HFF-Myc (cell line): ENCODE measurements at regions not wholly inside any gene's neighbourhood (a gene's known extent, or its start where the extent isn't known, plus 50 kb on each side); places are given as distances from the start of the nearest gene placed in this dataset.

ENCODE experiments used
- DNase-seq: peaks from one replicate; pipeline ENCODE4 v3.0.0-alpha.2; 2011; ENCODE audit warnings: low read depth; ENCODE audit errors: extremely low read depth
- H3K4me3 ChIP-seq: replicated peaks from 2 replicates; pipeline ENCODE4 v1.5.1; 2011; ENCODE audit warnings: low read depth, mild to moderate bottlenecking, control low read depth, low read length
- CTCF ChIP-seq: IDR thresholded peaks from 2 replicates; pipeline ENCODE4 v1.5.1; 2012; ENCODE audit warnings: mild to moderate bottlenecking, low read depth, low read length, control low read depth; ENCODE audit errors: missing control alignments

GRCh38 chr1:5764464-5764863 is 227.8 kb downstream of the NPHP4 start:
- no peak overlapping the region for H3K4me3 ChIP-seq
- no peak for DNase-seq
- TF ChIP-seq CTCF: no peak

DNA sequence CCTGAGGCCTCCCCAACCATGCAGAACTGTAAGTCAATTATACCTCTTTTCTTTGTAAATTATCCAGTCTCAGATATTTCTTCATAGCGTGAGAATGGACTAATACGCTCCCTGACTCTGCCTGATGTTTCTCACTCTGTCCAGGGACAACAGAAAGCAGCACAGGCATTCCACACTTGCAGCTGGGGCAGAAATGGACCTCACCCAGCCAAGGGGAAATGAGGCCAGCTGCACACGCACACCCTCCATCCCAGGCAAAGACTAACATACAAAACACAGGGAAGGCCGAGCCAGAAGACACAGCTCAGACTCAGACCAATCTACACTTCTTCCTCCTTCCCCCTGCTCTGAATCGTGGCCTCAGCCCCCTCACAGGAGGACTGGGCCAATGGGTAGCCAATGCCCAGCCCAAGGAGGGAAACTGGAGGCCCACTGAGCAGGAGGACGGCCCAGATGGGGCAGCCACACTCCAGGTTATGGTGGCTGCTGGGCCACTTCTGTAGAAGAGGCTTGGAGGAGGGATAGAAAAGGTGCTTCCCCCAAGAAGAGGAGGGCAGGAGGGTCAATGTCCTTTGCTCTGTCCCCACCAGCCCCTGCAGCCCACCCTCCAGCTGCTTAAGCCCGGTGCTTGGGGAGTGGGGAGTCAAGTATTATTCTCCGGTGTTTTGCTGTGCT is 228.4 kb downstream of the NPHP4 start:
- H3K4me3 ChIP-seq: no peak overlapping the region
- TF ChIP-seq CTCF: no peak
- no peak for DNase-seq

GRCh38 chr1:5758859-5759578 is 233.2 kb downstream of the NPHP4 start:
- H3K4me3 ChIP-seq: no peak overlapping the region
- no peak for TF ChIP-seq CTCF
- DNase-seq: no peak

DNA sequence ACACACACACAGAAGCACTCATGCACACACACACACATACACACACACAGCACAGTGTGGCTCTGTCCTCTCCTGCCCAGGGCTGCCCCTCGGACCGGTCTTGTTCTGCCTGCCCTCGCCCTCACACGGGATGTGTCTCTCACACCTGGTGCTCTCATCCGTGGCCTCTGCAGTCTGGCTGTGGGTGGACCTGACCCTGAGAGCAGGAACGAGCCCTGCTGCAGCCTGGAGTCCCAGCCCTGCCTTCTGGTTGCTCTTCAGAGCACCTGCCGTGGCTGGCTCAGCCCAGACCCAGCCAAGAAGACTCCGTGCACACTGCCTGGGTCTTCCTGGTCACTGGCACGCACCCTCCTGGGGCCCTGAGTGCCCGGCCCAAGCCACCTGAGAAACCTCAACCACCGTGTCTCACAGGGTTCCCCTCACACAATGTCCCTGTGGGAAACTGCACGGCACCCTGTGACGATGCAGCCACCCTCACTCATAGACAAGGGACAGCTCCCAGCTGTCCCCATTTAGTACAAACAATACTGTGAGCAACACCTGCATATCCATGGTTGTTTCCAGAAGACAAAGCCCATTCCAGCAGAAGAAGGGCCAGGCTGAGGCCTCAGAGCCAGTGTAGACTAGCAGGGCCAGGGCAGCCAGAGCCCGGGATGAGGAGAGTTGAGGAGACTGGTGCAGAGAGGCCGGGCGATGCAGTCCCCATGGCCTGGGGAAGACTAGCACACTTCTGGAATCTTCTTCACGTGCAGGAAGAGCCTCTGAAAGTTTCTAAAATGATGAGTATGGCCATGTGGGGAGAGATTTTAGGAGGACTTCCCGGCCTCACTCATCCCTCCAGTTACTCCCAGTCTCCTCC is 234.0 kb downstream of the NPHP4 start:
- no peak for DNase-seq
- TF ChIP-seq CTCF: no peak

GRCh38 chr1:5757187-5757805 is 234.9 kb downstream of the NPHP4 start:
- TF ChIP-seq CTCF: no peak
- no peak overlapping the region for H3K4me3 ChIP-seq
- no peak for DNase-seq

More for the DNA sequence above, 234.0 kb downstream of the NPHP4 start:
- H3K4me3 ChIP-seq: no peak overlapping the region

DNA sequence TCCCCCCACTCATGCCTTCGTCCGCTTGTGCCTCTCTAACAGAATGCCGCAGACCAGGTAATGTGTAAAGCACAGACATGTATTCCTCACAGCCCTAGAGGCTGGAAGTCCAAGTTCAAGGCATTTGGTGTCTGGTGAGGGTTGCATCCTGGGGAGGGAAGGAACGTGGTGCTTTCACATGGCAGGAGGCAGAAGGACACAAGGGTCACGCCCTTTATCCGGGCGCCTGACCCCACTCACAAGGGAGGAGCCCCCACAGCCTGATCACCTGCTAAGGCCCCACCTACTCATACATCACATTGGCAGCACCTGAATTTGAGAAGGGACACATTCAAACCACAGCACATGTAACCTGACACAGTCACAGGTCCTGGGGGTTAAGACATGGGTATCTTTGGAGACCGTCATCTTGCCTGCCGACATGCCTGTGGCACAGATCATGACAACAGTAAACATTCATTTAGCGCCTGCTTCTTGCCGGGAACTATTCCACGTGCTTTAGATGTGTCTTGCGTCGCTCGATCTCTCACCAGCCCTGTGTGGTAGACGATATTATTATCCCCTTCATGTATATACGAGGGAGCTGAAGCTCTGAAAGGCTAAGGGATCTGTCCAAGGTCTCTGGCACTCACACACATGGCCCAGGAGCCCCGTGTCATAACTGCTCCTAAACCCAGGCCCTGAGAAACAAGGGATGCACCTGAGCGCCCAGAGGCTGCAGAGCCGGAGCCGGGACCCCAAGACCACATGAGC is 235.6 kb downstream of the NPHP4 start:
- TF ChIP-seq CTCF: no peak
- no peak for DNase-seq
- H3K4me3 ChIP-seq: no peak overlapping the region
